Gastroesophageal sphincter (tissue), 4 donors: ENCODE measurements at regions not wholly inside any gene's neighbourhood (a gene's known extent, or its start where the extent isn't known, plus 50 kb on each side); places are given as distances from the start of the nearest gene placed in this dataset.

ENCODE experiments used
- ATAC-seq: fragments of 150-250 bp; one replicate; pipeline ENCODE4 v1.9.1; 2016; ENCODE audit warnings: mild to moderate bottlenecking, moderate library complexity
- H3K27ac ChIP-seq, 4 donors: fragments of 200-600 bp; sonication (generic) in 3 of 4; 1 replicate in 3 of 4; 2 replicates in 1 of 4; pipeline ENCODE4 v1.5.1; 2016 to 2019
- H3K27me3 ChIP-seq: fragments of 200-600 bp; sonication (generic); one replicate; pipeline ENCODE4 v1.5.1; 2019
- H3K36me3 ChIP-seq, 2 donors: fragments of 200-600 bp; sonication (generic); one replicate each; pipeline ENCODE4 v1.5.1; 2019; ENCODE audit warnings: control low read depth in 1 of 2
- H3K4me1 ChIP-seq, 3 donors: fragments of 200-600 bp; sonication (generic); 1 replicate in 2 of 3; 2 replicates in 1 of 3; pipeline ENCODE4 v1.5.1; 2016 to 2019; ENCODE audit warnings: control low read depth in 2 of 3
- H3K4me3 ChIP-seq, 2 donors: fragments of 200-600 bp; sonication (generic); one replicate each; pipeline ENCODE4 v1.5.1; 2019; ENCODE audit warnings: mild to moderate bottlenecking in 1 of 2, moderate library complexity in 1 of 2
- H3K9me3 ChIP-seq, 3 donors: fragments of 200-600 bp; sonication (generic); one replicate each; pipeline ENCODE4 v1.5.1; 2017 to 2019; ENCODE audit warnings: control low read depth in 2 of 3
- CTCF ChIP-seq, 4 experiments: fragments of 200-600 bp in 2 of 4; fragments of 450-650 bp in 2 of 4; sonication (generic) in 1 of 4; IDR thresholded peaks; one replicate each; pipeline ENCODE4 v1.5.1; 2017 to 2019; ENCODE audit warnings: antibody characterized with exemption in 4 of 4, mild to moderate bottlenecking in 2 of 4, moderate library complexity in 2 of 4
- EP300 ChIP-seq: sonication (generic); formaldehyde crosslinking; IDR thresholded peaks from one replicate; pipeline ENCODE4 v1.6.1; 2017; ENCODE audit warnings: antibody characterized with exemption, mild to moderate bottlenecking
- POLR2A ChIP-seq, 2 donors: fragments of 450-650 bp; IDR thresholded peaks; one replicate each; pipeline ENCODE4 v1.6.1; 2017; ENCODE audit warnings: antibody characterized with exemption in 2 of 2, mild to moderate bottlenecking in 2 of 2, moderate library complexity in 1 of 2
- POLR2AphosphoS5 ChIP-seq: sonication (generic); formaldehyde crosslinking; IDR thresholded peaks from one replicate; pipeline ENCODE4 v1.6.1; 2017; ENCODE audit warnings: antibody characterized with exemption
- WGBS, 2 donors: methylation state at CpG; one replicate each; pipeline ENCODE4 v1.1.5; 2018; ENCODE audit warnings: low coverage in 1 of 2; 5-methylcytosine and 5-hydroxymethylcytosine counted together

GRCh38 chr3:67906261-67906660, 251.8 kb upstream of the SUCLG2 start:
- Histone ChIP-seq H3K27me3 (no peaks in the 10 kb centered on the region), H3K4me1 (no peaks in the 10 kb centered on the region), H3K36me3 (no peaks in the 10 kb centered on the region), H3K4me3 (no peak overlapping the region), H3K9me3 (no peaks in the 10 kb centered on the region), H3K27ac (no peak overlapping the region)
- 57 to 65% methylated on average over 4 of the region's 4 CpGs for WGBS, 2 donors
- no peak for ATAC-seq
- TF ChIP-seq POLR2AphosphoS5 (no peak), POLR2A (IDR thresholded peaks at IDR 0.05) (no peak), EP300 (no peak), CTCF (IDR thresholded peaks at IDR 0.05) (no peak)

- no peak overlapping the region for H3K27ac ChIP-seq
- no peaks in the 10 kb centered on the region for H3K9me3 ChIP-seq
- no peaks in the 10 kb centered on the region for H3K4me1 ChIP-seq
- no peaks in the 10 kb centered on the region for H3K36me3 ChIP-seq
- WGBS, 2 donors = 86 to 91% methylated on average over 1 of the region's 1 CpG
- TF ChIP-seq CTCF (IDR thresholded peaks at IDR 0.05) (no peak), POLR2AphosphoS5 (no peak), POLR2A (IDR thresholded peaks at IDR 0.05) (no peak), EP300 (no peak)
- no peak for ATAC-seq
- H3K4me3 ChIP-seq = no peak overlapping the region
- no peaks in the 10 kb centered on the region for H3K27me3 ChIP-seq
Observed at GRCh38 chr3:67901681-67902080, 247.3 kb upstream of the SUCLG2 start.

GRCh38 chr3:67898916-67899315, 244.5 kb upstream of the SUCLG2 start:
- Histone ChIP-seq H3K4me1 (no peaks in the 10 kb centered on the region), H3K9me3 (no peaks in the 10 kb centered on the region), H3K36me3 (no peaks in the 10 kb centered on the region), H3K4me3 (no peak overlapping the region), H3K27ac (no peak overlapping the region), H3K27me3 (no peaks in the 10 kb centered on the region)
- TF ChIP-seq EP300 (no peak), POLR2AphosphoS5 (no peak), CTCF (IDR thresholded peaks at IDR 0.05) (no peak), POLR2A (IDR thresholded peaks at IDR 0.05) (no peak)
- ATAC-seq = no peak
- WGBS, 2 donors = 78 to 91% methylated on average over 1 of the region's 1 CpG

- Histone ChIP-seq H3K36me3 (no peaks in the 10 kb centered on the region), H3K4me3 (no peak overlapping the region), H3K9me3 (no peaks in the 10 kb centered on the region), H3K27me3 (no peaks in the 10 kb centered on the region), H3K27ac (no peak overlapping the region), H3K4me1 (no peaks in the 10 kb centered on the region)
- no peak for ATAC-seq
- WGBS, 2 donors = 75 to 83% methylated on average over 11 to 14 of the region's 15 CpGs
- TF ChIP-seq EP300 = no peak
- no peak for TF ChIP-seq POLR2A (IDR thresholded peaks at IDR 0.05)
- TF ChIP-seq POLR2AphosphoS5 = no peak
- no peak for TF ChIP-seq CTCF (IDR thresholded peaks at IDR 0.05)
Observed at GRCh38 chr3:67897351-67898336, 243.2 kb upstream of the SUCLG2 start.

- H3K27ac ChIP-seq = no peak overlapping the region
- no peaks in the 10 kb centered on the region for H3K27me3 ChIP-seq
- no peak overlapping the region for H3K4me3 ChIP-seq
- H3K36me3 ChIP-seq = no peaks in the 10 kb centered on the region
- WGBS, 2 donors = 67 to 78% methylated on average over 1 of the region's 1 CpG
- H3K4me1 ChIP-seq = no peaks in the 10 kb centered on the region
- ATAC-seq = no peak
- no peaks in the 10 kb centered on the region for H3K9me3 ChIP-seq
- no peak for TF ChIP-seq POLR2AphosphoS5
- TF ChIP-seq POLR2A (IDR thresholded peaks at IDR 0.05) = no peak
- TF ChIP-seq EP300 = no peak
- no peak for TF ChIP-seq CTCF (IDR thresholded peaks at IDR 0.05)
Observed at GRCh38 chr3:67896130-67896529, 241.7 kb upstream of the SUCLG2 start.
